ENCODE measurements at regions not wholly inside any gene's neighbourhood (a gene's known extent, or its start where the extent isn't known, plus 50 kb on each side); places are given as distances from the start of the nearest gene placed in this dataset.

GRCh38 chr16:80081846-80082245, 458.9 kb upstream of the DYNLRB2 start:
- DNase-seq (ENCODE audit: low read depth): no peak

DNA sequence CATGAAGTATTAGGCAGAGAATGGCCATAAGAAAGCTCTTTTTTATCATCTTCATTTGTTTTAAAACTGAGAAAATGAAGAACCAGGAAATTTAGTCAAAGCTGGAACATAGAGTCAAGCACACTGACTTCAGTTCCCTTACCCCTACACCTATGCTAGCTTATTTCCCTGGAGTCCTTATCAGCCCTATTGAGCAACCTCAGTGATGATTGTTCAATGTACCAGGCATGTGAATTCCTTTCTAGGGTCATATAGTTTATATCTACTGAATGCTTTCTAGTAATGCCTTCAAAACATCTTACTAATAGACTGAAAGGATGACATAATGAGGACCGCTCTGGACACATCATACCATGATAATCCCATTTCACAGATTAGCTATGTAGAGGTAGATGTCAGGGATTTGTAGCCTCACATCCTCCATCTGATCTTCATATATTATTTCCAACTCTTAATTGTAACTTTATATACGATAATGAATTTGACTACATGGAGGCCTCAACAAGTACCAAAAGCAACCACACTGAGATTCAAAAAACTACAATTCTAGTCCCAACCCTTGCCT, 460.4 kb upstream of the DYNLRB2 start:
- no peak for DNase-seq (ENCODE audit: low read depth)

DNA sequence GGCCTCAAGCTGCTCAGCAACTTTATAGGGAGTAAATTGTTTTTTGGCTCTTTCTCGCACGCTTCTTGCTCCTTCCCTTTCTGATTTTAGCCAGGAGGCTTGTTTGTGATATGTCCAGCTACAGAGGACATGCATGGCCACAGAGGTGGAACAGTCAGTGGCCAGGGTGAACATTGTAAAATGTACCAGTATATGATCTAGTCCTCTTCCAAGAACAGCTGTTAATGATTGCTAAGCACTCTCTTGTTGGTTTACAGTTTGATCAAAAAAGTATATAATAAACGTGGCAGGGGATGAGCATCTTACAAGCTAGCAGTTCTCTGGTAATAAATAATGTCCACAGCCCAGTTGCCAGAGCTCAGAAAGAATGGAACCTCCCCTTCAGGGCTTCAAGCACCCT, 461.7 kb upstream of the DYNLRB2 start:
- DNase-seq (ENCODE audit: low read depth): no peak

- DNase-seq (ENCODE audit: low read depth): no peak
These were observed 463.1 kb upstream of the DYNLRB2 start for GRCh38 chr16:80077696-80078095.

- DNase-seq (ENCODE audit: low read depth): no peak
These were observed 466.5 kb upstream of the DYNLRB2 start for GRCh38 chr16:80074329-80074728.

- DNase-seq (ENCODE audit: low read depth): no peak
These were observed 468.8 kb upstream of the DYNLRB2 start for GRCh38 chr16:80071964-80072456.

DNA sequence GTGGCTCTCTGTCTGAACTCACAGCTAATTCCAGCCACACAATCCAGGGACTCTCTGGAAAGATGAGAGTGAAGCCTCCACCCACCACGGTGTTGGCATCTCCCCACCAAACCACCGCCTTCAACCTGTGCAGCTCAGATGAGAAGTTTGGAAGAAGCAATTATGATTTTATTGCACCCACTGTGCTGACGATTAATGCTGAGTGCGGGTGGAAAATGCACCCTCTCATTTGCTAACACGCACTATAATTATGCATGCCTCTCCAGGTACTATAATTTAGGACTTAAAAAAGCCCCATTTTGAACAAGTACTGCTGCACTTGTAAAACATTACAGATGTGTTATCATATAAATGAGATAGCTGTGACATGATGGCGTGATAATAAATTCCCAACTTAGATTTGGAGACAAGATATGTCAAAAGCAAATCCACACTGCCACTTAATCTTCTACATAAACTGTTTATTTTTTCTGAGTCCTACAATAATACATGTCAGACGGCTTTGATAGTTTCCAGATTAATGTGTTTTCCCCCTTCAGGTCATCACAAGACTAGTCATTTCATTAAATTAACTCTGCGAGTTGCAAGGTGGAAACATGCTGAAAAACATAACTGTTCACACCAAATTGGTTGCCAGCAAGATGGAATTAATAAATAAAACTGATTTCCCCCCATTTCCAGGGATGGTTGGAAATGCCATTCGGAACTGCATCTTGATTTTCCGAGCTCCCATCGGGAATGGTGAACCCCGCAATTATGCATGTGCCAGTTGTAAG, 466.5 kb upstream of the MAF start:
- DNase-seq (ENCODE audit: low read depth): no peak

- no peak for DNase-seq (ENCODE audit: low read depth)
These were observed 465.0 kb upstream of the MAF start for GRCh38 chr16:80065541-80065940.

DNA sequence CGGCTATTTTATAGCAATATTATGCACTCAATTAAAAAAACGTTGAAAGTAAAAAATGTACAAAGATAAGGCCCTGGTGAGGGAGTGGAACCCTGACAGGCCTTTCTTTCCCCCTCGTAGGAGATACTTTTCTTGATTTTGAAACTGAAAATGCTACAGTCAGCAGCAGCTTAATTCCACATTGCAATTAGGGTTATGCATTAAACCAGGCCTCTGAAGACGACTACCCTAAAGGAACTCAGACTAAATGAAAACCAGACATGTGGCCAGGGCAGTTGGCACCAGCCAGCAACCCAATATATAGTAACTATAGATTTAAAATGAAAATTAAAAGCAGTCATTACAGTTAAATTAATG, 463.2 kb upstream of the MAF start:
- DNase-seq (ENCODE audit: low read depth): no peak

GRCh38 chr16:80063031-80063712, 462.6 kb upstream of the MAF start:
- DNase-seq (ENCODE audit: low read depth): no peak

GRCh38 chr16:80062361-80063030, 462.0 kb upstream of the MAF start:
- DNase-seq (ENCODE audit: low read depth): no peak

GRCh38 chr16:80060470-80060869, 459.9 kb upstream of the MAF start:
- DNase-seq (ENCODE audit: low read depth): no peak

DNA sequence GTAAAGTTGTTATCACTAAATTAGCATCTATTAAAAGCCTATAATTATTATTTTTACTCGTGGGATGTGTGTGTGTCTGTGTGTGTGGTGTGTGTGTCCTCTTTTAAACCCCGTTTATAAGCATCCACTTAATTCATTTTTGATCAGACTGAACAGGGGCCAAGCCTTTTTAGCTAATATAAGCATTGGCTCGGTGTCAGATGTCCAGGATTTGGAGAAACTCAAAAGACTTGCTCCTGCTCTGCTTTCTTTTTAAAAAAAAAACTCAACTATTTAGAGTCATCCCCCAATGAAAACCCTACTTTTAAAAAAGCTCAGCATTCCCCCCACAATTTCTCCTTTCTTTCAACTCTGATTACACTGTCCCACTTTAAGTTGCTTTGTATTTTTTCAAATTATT, 459.3 kb upstream of the MAF start:
- no peak for DNase-seq (ENCODE audit: low read depth)

DNA sequence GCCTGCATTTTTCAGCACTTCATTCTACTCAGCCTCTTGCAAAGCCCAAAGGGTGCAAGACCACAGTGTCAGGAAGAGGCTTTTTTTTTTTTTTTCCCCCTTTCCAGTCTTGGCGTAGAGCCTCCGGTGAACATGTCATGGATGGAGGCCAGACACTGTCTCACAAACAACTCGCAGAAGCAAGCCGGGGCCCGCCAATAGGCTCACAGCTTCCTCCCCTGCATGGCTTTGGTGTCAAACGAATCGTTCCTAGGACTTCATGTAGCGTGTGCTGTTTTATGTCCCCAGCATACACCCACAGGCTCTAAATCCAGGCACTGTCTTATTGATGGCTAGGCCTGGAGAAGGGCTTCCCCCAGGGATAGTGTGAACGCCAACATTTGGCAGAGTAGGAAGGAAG, 457.7 kb upstream of the MAF start:
- no peak for DNase-seq (ENCODE audit: low read depth)

GRCh38 chr16:80056324-80056723, 455.8 kb upstream of the MAF start:
- DNase-seq (ENCODE audit: low read depth): no peak

- DNase-seq (ENCODE audit: low read depth): no peak
These were observed 455.3 kb upstream of the MAF start for GRCh38 chr16:80055831-80056230.

GRCh38 chr16:80054647-80055046, 454.1 kb upstream of the MAF start:
- no peak for DNase-seq (ENCODE audit: low read depth)

- DNase-seq (ENCODE audit: low read depth): no peak
These were observed 450.5 kb upstream of the MAF start for GRCh38 chr16:80051040-80051439.

GRCh38 chr16:80048250-80048649, 447.7 kb upstream of the MAF start:
- DNase-seq (ENCODE audit: low read depth): no peak

GRCh38 chr16:80047842-80048241, 447.3 kb upstream of the MAF start:
- DNase-seq (ENCODE audit: low read depth): no peak

DNA sequence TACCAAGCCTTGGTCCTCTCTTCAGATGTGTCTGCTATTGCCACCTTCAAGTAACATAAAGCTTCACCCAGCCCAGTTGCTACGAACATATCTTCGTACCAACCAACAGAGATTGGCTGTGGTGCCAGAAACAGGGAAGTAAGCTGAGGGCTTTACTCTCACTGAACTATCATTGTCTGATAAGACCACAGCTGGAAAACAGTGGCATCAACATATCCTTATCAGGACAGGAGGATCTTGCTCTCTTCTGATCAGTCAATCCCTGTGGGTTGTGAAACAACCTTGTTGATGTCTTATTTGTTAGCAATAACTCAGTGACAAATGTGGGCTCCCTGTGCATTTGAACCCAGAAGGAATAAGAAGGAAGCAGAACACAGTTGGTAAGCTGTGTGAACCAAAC, 446.3 kb upstream of the MAF start:
- DNase-seq (ENCODE audit: low read depth): no peak

GRCh38 chr16:80046261-80046660, 445.7 kb upstream of the MAF start:
- no peak for DNase-seq (ENCODE audit: low read depth)

- DNase-seq (ENCODE audit: low read depth): no peak
These were observed 445.3 kb upstream of the MAF start for GRCh38 chr16:80045861-80046260.
